A549 (cell line): ENCODE measurements at regions not wholly inside any gene's neighbourhood (a gene's known extent, or its start where the extent isn't known, plus 50 kb on each side); places are given as distances from the start of the nearest gene placed in this dataset.

ENCODE experiments used
- CTCF ChIP-seq: fragments of >200 bp; sonication (Bioruptor Twin); formaldehyde crosslinking; IDR thresholded peaks from 3 replicates; pipeline ENCODE4 v1.5.1; 2016
- ESRRA ChIP-seq: fragments of 150-350 bp; IDR thresholded peaks from 2 replicates; pipeline ENCODE4 v1.6.1; 2014; ENCODE audit warnings: mild to moderate bottlenecking, low read length, borderline replicate concordance
- FOSL2 ChIP-seq, 2 experiments: fragments of 450-650 bp in 1 of 2; fragments of >200 bp in 1 of 2; sonication (Bioruptor Twin) in 1 of 2; formaldehyde crosslinking; IDR thresholded peaks; 2 replicates each; pipeline versions ENCODE4 v1.5.0 to v1.6.1; 2016 to 2020; ENCODE audit warnings: mild to moderate bottlenecking in 1 of 2, moderate library complexity in 1 of 2
- KDM1A ChIP-seq: fragments of 200-600 bp; sonication (generic); IDR thresholded peaks from 2 replicates; pipeline ENCODE4 v1.6.1; 2016; ENCODE audit warnings: low read depth, mild to moderate bottlenecking
- MAFK ChIP-seq: fragments of 450-650 bp; IDR thresholded peaks from 2 replicates; pipeline ENCODE4 v1.6.1; 2014; ENCODE audit not compliant: partially characterized antibody
- MAX ChIP-seq: IDR thresholded peaks from 2 replicates; pipeline ENCODE4 v1.6.1; 2012
- NR3C1 ChIP-seq: fragments of >200 bp; sonication (Bioruptor Twin); formaldehyde crosslinking; IDR thresholded peaks from 3 replicates; pipeline ENCODE4 v1.6.1; 2017
- POLR2A ChIP-seq: IDR thresholded peaks from 2 replicates; pipeline ENCODE4 v1.6.1; 2012; ENCODE audit warnings: mild to moderate bottlenecking, low read length
- REST ChIP-seq: fragments of 200-600 bp; sonication (generic); IDR thresholded peaks from 2 replicates; pipeline ENCODE4 v1.6.1; 2016; ENCODE audit warnings: antibody characterized with exemption, mild to moderate bottlenecking, moderate library complexity

- TF ChIP-seq MAX (no peak), CTCF (no peak), REST (no peak), KDM1A (no peak), POLR2A (no peak), FOSL2 (IDR thresholded peaks at IDR 0.05) (no peak), FOSL2 (CRISPR knock-in tag; IDR thresholded peaks at IDR 0.05) (no peak), ESRRA (no peak), NR3C1 (no peak), MAFK (no peak)
Measured at GRCh38 chr21:20581361-20581760, 416.8 kb upstream of the NCAM2 start.
